ENCODE measurements at regions not wholly inside any gene's neighbourhood (a gene's known extent, or its start where the extent isn't known, plus 50 kb on each side); places are given as distances from the start of the nearest gene placed in this dataset.
A peak's percentile ranks its signal among the peaks of the same experiment; 100 is the strongest.

GRCh38 chr1:53400761-53401674 lies 58.2 kb upstream of the DMRTB1 start:
- H3K27me3 ChIP-seq (ENCODE audit: control insufficient read depth, insufficient read depth, low read length) = peaks cover 11% of the 10 kb centered on the region
- DNase-seq (ENCODE audit: low read depth) (no peak), FAIRE-seq (peak; percentile 97)

DNA sequence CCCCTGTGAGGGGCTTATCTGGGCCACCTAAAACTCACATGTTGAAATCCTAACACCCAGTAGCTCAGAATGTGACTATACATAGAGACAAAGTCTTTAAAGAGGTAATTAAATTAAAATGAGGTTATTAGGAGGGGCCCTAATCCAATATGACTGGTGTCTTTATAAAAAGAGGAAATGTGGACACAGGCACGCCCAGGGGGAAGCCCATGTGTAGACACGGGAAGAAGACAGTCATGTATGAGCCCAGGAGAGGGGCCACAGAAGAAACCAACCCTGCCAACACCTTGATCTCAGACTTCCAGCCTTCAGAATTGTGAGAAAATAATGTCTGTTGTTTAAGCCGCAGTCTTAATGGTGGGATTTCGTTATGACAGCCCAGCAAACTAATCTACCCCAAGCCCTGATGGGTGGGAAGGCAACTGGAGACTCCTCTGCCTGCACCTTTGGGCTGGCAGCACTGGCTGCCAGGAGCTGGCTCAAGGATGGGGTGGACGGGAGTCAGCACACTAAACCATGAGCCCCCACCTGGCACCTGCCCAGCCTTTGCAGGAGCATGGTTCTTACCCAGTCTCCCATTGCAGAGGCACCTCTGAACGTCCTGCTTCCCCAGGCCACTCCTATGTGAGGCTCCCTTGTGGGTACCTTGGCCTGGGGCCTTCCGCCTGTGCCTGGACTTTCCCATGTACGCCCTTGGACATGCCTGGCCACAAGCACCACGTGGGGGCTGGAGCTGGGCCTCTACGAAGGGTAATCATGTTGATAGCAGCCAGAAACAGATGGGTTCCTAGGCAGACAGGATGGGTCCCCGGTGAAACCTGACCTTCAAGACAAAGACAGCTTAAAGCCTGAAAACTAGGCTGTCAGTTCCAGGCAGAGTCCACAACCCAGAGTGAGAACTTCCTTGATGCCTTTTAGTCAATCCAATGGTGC lies 57.1 kb upstream of the DMRTB1 start:
- Histone ChIP-seq H3K4me3 (ENCODE audit: low read depth, low read length) (no peak overlapping the region), H3K36me3 (ENCODE audit: control insufficient read depth, insufficient read depth, low read length) (no peaks in the 10 kb centered on the region), H3K27me3 (ENCODE audit: control insufficient read depth, insufficient read depth, low read length) (peaks cover 10% of the 10 kb centered on the region)
- TF ChIP-seq, protein P1, sequence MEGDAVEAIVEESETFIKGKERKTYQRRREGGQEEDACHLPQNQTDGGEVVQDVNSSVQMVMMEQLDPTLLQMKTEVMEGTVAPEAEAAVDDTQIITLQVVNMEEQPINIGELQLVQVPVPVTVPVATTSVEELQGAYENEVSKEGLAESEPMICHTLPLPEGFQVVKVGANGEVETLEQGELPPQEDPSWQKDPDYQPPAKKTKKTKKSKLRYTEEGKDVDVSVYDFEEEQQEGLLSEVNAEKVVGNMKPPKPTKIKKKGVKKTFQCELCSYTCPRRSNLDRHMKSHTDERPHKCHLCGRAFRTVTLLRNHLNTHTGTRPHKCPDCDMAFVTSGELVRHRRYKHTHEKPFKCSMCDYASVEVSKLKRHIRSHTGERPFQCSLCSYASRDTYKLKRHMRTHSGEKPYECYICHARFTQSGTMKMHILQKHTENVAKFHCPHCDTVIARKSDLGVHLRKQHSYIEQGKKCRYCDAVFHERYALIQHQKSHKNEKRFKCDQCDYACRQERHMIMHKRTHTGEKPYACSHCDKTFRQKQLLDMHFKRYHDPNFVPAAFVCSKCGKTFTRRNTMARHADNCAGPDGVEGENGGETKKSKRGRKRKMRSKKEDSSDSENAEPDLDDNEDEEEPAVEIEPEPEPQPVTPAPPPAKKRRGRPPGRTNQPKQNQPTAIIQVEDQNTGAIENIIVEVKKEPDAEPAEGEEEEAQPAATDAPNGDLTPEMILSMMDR (IDR thresholded peaks at IDR 0.05; ENCODE audit: insufficient read depth, low read length, severe bottlenecking) = no peak
- FAIRE-seq (no peak), DNase-seq (ENCODE audit: low read depth) (no peak)

More at GRCh38 chr1:53400761-53401674, 58.2 kb upstream of the DMRTB1 start:
- TF ChIP-seq, protein P1 (IDR thresholded peaks at IDR 0.05; ENCODE audit: insufficient read depth, low read length, severe bottlenecking) = no peak
- no peak overlapping the region for H3K4me3 ChIP-seq (ENCODE audit: low read depth, low read length)
- H3K36me3 ChIP-seq (ENCODE audit: control insufficient read depth, insufficient read depth, low read length) = no peaks in the 10 kb centered on the region

DNA sequence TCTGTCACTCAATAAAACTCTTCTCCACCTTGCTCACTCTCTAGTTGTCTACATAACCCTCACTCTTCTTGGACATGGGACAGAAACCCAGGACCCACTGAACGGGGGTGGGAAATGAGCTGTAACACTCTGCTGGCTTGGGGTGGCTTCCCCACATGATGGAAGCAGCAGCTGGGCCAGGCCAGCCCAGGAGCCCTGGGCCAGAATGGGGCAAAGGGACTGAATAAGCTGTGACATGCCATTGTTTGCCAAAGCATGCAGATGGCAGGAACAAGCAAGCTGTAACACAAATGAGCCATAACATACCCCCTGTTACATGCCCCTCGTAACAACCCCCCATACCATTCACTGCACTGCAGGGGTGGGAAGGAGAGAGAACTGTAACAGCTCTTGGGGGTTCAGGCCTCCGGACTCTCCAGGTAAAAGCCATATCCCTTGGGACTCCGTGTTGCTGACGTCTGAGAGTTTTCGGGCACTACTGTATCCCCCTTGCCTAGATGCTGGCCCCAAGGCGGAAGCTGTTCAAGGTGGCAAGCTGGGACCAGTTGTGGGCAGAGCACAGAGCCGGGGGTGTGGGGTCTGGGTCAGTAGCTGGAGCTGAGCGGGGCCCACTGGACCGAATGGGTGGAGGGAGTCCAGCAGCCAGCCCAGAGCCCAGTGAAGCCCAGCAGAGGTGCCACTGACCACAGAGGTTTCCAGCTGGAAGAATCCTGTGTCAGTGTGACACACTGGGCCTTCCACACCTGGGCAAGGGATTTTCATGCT lies 56.1 kb upstream of the DMRTB1 start:
- H3K4me3 ChIP-seq (ENCODE audit: low read depth, low read length) = no peak overlapping the region
- TF ChIP-seq, protein P1 (IDR thresholded peaks at IDR 0.05; ENCODE audit: insufficient read depth, low read length, severe bottlenecking) = no peak
- H3K36me3 ChIP-seq (ENCODE audit: control insufficient read depth, insufficient read depth, low read length) = no peaks in the 10 kb centered on the region
- peaks cover 12% of the 10 kb centered on the region for H3K27me3 ChIP-seq (ENCODE audit: control insufficient read depth, insufficient read depth, low read length)
- DNase-seq (ENCODE audit: low read depth) (no peak), FAIRE-seq (no peak)

- no peak overlapping the region for H3K4me3 ChIP-seq (ENCODE audit: low read depth, low read length)
- DNase-seq (ENCODE audit: low read depth) = no peak
- no peaks in the 10 kb centered on the region for H3K36me3 ChIP-seq (ENCODE audit: control insufficient read depth, insufficient read depth, low read length)
- FAIRE-seq = no peak
- H3K27me3 ChIP-seq (ENCODE audit: control insufficient read depth, insufficient read depth, low read length) = peaks cover 12% of the 10 kb centered on the region
- TF ChIP-seq, protein P1 (IDR thresholded peaks at IDR 0.05; ENCODE audit: insufficient read depth, low read length, severe bottlenecking) = no peak
Observed at GRCh38 chr1:53405737-53406136, 53.5 kb upstream of the DMRTB1 start.

- Histone ChIP-seq H3K27me3 (ENCODE audit: control insufficient read depth, insufficient read depth, low read length) (peaks cover 10% of the 10 kb centered on the region), H3K4me3 (ENCODE audit: low read depth, low read length) (no peak overlapping the region), H3K36me3 (ENCODE audit: control insufficient read depth, insufficient read depth, low read length) (no peaks in the 10 kb centered on the region)
- TF ChIP-seq, protein P1 (IDR thresholded peaks at IDR 0.05; ENCODE audit: insufficient read depth, low read length, severe bottlenecking) = no peak
- peak; percentile 7 for FAIRE-seq
- no peak for DNase-seq (ENCODE audit: low read depth)
Observed at GRCh38 chr1:53406551-53407235, 52.5 kb upstream of the DMRTB1 start.
